ENCODE measurements at regions not wholly inside any gene's neighbourhood (a gene's known extent, or its start where the extent isn't known, plus 50 kb on each side); places are given as distances from the start of the nearest gene placed in this dataset.

DNA sequence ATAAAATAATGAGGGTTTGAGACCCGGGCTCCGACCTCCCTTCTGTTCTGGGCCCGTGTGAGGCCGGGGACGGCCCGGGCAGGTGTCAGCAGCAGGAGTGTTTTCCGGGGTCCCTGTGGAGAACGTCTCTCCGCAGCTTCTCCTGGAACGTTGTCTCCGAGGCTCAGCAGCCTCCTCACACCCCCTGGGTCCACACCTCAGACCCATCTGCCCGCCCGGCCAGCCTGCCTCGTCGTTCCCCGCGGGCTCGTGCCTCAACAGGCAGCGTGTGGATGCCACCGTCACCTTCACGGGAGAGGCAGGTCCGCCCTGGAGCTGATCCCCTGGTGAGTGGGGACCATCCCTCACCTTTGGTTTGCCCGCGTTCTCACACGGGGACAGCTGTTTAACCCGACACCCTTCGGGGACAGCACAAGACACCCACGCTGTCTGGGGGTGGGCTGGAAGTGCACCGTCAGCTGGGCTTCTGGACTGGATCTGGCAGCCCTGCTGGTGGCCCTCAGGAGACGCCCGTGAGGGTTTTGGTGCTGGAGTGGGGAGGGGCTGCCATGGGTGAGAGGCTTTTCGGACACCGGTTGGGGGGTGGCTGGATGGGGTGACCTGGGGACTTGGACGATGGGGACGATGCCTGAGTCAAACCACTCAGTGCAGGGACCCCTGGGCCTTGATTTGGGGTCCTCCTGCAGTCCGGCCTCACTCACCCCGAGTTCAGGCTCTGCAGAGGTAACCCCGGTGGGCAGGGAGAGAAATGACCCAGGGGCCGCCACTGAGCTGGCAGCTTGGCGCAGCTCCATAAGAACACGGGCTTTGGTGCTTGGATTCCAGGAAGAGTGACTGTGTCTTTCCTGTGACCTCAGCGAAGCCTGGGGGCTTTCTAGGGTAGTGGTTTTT lies 131.7 kb downstream of the DNAJB6 start:
- TF ChIP-seq CTCF (IDR thresholded peaks at IDR 0.05) = no peak
- TF ChIP-seq CHD4 (IDR thresholded peaks at IDR 0.05; ENCODE audit: borderline replicate concordance) = no peak
- TF ChIP-seq POLR2A (IDR thresholded peaks at IDR 0.05; ENCODE audit: low read length) = no peak
- TF ChIP-seq, protein P1, sequence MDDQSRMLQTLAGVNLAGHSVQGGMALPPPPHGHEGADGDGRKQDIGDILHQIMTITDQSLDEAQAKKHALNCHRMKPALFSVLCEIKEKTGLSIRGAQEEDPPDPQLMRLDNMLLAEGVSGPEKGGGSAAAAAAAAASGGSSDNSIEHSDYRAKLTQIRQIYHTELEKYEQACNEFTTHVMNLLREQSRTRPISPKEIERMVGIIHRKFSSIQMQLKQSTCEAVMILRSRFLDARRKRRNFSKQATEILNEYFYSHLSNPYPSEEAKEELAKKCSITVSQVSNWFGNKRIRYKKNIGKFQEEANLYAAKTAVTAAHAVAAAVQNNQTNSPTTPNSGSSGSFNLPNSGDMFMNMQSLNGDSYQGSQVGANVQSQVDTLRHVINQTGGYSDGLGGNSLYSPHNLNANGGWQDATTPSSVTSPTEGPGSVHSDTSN (IDR thresholded peaks at IDR 0.05) = no peak
- TF ChIP-seq RAD21 (conservative IDR thresholded peaks at IDR 0.05 in 1 of 2, IDR thresholded peaks at IDR 0.05 in 1 of 2) = no peak
- TF ChIP-seq ESRRA (IDR thresholded peaks at IDR 0.05; ENCODE audit: borderline replicate concordance, low read length) = no peak
- TF ChIP-seq JUN (IDR thresholded peaks at IDR 0.05) = no peak
